Activated CD8-positive, alpha-beta memory T cell treated with anti-CD3 and anti-CD28 coated beads for 1 hour (primary cell): ENCODE measurements at regions not wholly inside any gene's neighbourhood (a gene's known extent, or its start where the extent isn't known, plus 50 kb on each side); places are given as distances from the start of the nearest gene placed in this dataset.

Experiments used
- DNase-seq, 2 donors: peaks; one replicate each; pipeline ENCODE4 v3.0.0-alpha.2; 2020; ENCODE audit warnings: low read depth in 1 of 2; ENCODE audit errors: extremely low read depth in 1 of 2

DNA sequence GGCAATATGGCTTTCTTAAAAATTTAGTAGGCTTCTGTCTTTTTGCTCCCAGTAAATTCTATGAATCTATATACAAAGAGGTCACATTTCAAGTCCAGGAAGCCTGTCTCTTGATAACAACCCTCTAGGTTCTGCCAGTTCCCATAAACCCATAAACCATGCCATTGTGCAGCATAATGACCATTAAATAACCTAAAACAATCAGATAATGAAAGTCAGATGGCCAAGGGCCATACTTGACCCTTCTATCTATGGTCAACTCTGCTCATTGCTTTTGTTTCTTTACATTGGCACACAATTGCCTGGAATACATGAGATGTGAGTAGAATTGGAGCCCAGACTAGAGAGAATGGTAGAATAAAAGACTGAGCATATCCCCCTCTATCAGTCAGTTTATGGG is 305.4 kb upstream of the KIF2A start:
- no peak for DNase-seq

DNA sequence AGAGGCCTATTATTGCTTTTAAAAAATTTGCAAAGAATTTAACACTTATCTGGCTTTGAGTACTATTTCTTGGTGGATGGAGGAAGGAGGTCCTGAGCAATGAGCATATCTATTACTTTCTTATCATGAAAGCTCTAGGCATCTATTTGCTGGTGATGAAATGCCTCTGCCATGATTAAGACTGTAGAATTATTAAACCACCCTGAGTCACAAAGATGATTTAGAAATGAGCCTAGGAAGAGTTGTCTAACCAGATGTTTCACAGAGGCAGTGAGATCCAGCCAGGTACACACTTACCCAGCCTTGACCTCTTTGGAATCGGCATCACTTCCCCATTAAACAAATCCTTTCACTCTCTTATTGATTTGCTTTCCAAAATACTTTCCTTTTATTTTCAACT is 304.4 kb upstream of the KIF2A start:
- no peak for DNase-seq

DNA sequence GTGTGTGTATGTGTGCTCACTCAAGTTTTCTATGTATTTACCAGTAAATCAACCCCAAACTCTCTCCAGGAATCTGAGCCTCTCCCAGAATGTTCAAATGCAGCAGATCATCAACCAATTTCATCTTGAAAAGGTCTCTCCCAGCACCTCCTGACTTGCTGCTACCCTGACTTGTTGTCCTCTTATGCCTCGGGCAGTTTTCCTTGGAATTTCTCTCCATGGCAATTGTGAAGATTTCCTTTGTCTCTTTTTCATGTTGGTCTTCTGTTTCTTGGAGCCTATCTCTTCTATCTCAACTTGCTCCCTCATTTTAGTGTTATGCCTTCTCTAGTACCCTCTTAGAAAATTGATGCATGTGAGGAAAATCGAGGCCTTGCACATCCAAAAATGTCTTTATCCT is 303.6 kb upstream of the KIF2A start:
- no peak for DNase-seq

DNA sequence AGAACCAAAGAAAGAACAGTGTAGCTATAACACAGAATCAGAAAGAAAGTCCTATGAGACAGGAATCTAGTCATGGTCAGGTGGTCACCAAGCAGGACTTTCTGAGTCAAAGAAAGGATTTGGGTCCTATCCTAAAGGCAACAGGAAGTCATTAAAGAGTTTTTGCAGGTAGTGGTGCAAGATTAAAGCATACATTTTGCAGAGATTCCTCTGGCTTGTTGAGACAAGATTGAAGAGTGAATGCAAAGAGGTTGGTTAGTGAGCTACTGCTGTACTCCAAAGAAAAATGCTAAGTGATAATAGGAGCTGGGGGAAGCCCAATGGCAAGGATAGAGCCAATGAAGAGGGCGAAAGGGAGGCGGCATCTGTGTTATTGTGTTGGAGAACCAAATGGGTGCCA is 300.5 kb upstream of the KIF2A start:
- DNase-seq: no peak

DNA sequence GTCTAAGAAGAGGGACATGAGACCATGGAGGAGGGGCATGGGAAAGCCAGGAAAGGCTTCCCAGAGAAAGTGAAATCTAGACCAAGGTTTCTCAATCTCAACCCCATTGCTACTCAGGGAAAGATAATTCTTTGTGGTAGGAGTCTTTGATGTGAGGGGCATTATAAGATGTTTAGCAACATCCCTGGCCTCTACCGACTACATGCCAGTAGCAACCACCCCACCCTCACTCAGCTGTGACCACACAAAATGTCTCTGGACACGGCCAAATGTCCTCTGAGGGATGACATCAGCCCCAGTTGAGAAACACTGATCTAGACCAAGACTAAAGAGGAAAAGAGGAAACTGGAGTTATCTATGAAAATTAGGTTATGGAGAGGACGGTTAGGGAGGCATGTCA is 298.5 kb upstream of the KIF2A start:
- DNase-seq: no peak

DNA sequence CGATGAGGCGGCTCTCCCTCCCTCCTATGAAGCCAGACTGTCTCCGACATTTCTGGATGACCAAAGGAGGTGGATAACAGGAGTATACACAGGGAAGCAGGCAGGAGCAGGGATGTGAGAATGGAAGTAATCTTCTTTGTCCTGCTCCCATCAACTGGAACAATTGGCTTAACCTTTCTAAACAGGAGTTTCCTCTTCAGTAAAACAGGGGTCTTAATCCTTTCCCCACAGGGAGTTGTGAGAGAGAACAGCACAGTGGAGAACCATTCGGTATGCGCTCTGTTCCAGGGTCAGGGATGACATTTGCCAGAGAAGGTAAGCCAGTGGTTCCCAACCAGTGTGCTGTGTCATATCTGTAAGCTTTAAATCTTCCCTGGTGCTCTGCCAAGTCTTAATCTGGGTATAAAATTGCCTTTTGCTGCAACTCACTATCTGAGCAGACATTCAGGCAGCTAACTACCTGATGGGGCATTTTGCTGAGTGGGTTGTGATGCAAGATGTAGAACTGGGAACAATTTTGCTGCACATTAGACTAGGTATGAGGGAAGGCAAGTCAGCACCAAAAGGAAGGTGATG is 294.8 kb upstream of the KIF2A start:
- no peak for DNase-seq

DNA sequence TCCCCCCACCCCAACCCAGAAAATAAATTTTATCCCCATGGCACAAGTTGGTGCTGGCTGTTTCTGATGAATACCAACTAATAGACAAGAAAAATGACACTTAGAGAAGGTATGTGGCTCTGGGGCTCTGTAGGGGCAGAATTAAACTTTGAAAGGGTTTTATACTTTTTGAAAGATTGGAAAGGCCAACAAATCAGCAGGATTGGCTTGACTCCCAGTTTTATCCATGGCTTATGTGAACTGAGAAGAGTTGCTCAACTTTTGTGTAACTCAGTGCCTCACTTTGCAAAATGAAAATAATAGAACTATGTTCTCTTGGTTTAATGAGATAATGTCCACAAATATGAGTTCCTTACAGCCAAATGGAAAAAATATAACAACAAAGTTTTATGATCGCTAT is 288.9 kb upstream of the KIF2A start:
- no peak for DNase-seq

DNA sequence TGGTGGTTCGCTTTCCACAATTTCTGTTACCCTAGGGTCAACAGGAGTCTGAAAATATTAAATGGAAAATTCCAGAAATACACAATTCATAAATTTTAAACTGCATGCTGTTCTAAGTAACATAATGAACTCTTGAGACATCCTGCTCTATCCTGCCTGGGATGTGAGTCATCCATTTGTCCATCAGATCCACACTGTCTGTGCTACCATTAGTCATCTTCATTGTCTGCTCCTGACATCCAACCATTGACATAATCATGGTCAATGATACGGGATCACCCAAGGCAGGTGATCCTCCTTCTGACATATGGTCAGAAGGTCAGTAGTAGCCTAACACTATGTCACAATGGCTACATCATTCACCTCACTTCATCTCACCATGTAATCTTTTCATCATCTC is 276.7 kb upstream of the KIF2A start:
- DNase-seq: no peak

DNA sequence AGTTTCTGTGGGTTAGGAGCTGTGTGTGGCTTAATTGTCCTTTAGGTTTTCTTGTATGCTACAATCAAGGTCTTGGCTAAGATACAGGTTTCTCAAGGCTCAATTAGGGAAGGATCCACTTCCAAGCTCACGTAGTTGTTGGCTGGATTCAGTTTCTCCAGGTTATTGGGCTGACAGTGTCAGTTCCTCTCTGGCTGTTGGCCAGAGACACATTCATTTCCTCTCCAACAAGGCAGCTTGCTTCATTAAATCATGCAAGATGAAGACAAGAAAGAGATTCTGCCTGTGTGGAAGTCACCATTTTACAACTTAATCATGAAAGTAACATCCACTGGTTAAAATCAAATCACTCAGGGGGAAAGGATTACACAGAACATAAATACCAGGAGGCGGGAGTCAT is 275.7 kb upstream of the KIF2A start:
- no peak for DNase-seq

DNA sequence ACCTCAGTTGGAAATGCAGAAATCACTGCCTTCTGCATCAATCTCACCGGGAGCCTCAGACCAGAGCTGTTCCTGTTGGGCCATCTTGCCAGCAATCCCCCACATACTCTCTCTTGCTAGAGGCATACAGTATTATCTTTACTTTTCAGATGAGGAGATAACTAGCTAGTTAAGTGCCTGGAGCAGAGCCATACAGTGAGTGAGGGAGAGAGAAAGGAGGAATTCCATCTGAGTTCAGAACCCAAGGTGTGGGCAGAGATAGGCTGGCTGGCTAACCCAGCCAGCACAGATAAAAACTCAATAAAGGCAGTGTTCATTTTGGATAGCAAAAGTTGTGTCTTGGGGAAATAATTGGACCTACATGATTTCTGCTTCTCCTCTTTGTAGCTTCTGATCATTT is 268.0 kb upstream of the KIF2A start:
- no peak for DNase-seq

DNA sequence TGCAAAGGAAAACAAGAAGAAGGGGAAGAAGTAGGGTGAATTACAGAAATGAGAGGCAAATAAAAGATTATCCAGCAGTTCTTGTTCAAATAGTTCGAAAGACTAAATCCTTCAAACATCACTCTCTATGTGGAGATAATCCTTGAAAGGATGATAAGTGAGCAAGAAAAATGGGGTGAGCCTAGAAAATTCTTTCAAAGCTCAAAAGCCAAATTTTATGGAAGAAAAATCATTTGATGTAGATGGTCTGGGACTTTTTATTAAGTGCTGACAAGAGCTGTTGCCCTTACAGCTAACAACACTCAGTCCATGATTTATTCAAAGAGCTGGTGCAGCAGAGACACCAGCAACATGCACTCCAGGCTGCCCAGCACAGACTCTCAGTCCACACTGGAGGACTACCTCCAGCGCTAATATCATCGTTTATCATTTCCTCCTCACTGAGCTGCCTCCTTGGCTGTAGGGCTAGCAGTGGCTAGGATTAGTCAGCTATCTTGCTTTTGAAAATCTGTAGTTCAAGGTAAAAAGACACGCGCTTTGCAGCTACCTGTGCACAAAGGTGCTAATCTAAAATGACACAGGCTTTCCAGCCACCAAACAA is 264.8 kb upstream of the KIF2A start:
- no peak for DNase-seq

DNA sequence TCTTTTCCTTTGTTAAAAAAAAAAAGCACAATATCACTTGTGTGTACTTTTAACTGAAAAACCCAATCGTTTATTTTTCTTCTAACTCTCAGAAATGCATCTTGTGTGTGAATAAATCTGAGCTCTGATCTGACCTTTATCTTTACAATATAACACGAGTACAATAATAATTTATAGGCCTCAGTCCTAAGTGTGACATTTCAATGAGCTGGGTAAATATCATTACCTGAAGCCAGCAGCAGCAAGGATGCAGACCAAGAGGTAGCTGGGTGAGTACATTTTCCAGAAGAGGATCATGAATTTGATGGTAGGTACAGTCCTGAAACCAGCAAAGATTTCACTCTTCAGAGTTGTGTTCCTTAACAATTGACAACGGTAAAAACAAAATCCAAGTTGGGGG is 264.0 kb upstream of the KIF2A start:
- no peak for DNase-seq

DNA sequence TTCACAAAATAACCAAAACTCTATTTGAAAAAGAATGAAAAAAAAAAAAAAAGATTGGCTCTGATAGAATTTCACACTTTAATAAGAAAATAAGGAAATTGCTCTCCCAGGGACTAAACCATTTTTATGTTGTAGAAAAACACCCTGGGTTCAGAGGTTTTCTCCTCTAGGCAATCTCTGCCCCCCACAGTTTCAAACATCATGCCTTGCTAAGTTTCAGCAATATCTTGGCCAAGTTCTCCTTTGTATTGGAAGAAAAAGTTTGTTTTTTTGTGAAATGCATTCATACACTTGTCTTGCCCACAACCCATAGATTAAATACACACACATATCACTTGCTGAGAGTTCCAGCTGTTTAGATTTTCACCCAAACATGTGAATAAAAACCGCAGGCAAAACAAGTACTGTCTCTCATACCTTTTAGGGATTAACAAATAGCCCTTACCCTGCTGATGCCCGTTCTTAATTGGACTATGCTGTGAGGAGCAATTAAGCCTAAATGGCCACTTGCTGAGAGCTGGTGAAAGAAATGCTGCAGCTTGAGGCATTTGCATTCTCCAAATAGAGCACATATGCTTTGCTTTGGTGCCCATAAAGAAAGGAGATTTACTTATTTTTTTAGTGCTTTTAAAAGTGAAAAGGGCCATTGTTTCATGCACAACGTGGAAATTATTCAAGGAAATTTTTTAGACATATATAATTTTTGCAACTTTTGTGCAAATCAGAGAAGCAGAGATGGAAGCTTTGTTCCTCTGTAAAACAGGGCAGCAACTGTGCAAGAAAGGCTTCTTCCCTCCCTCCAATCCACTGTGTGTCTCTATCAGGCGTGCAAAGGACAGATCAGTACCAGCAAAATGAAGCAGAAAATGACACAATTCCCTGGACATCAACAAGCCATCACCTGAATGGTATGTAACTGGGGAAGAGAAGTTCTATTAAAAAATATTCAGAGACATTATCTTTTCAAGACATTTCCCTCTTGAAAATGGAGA is 262.4 kb upstream of the KIF2A start:
- DNase-seq: no peak

DNA sequence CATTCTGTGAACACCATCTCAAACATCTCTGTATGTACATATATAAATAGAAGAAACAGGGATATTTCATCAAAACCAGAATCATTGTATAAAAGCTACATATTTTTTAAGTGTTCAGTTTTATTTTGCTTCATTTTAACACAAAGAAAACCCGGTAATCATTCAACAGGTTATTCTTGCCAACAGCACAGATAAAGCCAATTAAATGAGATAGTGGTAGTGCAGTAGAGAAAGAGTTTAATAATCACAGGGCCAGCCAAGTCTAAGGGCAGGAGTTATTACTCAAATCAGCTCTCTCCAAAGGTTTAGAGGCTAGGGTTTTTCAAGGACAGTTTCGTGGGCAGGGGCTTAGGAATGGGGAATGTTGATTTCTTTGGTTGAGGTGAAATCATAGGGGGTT is 261.0 kb upstream of the KIF2A start:
- DNase-seq: no peak

DNA sequence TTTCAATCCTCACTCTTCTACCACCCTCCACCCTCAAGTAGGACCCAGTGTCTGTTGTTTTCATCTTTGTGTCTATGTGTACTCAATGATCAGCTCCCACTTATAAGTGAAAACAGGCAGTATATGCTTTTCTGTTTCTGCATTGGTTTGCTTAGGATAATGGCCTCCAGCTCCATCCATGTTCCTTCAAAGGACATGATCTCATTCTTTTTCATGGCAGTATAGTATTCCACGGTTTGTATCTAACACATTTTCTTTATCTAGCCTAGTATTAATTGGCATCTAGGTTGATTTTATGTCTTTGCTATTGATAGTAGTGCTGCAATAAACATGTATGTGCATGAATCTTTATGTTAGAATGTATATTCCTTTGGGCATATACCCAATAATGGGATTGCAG is 259.8 kb upstream of the KIF2A start:
- DNase-seq: no peak

DNA sequence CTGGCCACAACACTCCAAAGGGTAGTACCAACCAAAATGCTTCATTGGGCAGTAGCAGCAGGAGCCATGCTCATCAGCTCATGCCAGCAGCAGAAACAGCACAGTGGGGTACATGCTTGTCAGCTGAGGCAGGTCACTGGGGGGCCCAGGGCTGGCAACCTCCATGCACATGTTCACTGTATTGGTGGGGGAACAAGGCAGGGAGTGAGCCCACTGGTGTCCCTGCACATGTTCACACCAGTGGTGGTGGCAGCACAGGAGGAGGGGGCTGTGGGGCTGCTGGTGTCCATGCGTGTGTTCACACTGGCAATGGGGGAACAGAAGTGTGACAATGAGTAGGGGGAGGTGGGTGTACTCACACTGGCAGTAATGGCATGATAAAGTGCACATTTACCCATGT is 254.3 kb upstream of the KIF2A start:
- no peak for DNase-seq

DNA sequence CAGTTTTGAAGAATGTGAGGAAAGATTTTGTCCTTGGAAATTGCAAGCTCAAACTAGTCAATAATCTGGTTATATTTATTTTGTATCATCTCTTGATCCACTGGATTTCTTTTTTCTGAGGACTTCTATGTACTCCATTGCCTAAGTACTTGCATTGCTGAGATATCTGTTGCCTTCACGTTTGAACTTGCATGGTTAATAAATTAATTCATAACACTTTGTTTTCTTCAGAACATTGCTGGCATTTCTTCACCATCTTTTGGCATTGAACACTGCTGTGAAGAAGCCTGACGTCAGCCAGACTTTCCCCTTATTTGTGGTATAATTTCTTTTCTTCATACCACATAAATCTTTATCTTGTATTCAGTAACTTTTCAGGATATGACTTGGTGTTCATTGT is 246.0 kb upstream of the KIF2A start:
- DNase-seq: no peak

DNA sequence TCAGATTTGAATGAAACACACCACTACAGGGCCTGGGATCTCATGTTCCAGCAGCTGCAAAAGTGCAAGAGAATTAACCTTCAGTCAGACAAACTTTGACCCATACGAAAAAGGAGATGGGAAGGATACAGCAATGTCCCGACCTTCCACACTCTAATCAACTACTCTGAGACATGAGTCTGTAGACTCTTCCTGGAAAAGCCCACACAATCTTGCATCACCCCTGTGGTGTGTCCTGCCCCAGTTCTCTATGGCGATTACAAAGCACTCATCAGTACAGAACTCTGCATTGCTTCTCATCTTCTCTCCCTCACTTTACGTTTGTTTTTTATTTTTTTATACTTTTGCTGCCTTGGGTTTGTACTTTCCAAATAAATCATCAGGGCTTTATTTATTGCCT is 241.0 kb upstream of the KIF2A start:
- no peak for DNase-seq

DNA sequence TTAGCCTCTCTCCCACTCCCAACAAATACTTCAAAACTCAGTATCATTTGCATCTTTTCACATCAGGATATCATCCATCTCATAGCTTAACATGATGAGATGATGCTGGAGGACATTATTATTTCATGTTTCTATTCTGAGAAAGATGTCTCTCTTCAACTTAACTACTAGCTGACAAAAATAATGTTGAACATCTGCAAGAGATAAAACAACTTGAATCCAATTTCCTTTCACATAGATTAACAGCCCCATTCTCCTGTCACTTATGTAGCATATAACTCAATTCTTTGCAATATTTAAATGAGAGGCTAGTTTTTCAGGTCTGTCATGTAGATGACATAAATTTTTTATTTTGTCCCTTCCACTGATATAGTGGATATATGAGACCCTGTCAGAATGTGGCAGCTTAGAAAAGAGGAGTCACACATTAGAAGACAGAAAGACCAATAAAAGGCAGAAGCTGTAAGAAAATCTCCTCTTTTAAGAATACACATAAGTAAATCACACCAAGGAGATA is 239.2 kb upstream of the KIF2A start:
- no peak for DNase-seq

DNA sequence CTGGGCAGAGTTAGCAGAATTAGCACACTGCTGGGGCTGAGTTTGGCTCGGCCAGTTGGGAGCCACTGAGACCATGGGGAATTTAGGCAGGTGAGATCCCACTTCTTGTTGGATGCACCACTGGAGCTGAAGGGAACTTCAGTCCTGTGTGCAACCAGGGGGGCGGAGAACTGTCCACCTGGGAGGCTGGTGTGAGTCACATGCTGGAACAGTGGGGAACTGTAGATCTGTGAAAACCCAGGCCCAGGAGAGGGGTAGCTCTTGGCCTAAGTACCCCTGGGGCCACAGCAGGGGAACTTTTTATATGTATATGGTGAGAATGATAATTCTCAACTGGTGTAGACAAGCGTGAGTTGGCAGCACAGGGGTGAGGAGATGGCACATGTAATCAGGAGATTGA is 237.5 kb upstream of the KIF2A start:
- DNase-seq: no peak

DNA sequence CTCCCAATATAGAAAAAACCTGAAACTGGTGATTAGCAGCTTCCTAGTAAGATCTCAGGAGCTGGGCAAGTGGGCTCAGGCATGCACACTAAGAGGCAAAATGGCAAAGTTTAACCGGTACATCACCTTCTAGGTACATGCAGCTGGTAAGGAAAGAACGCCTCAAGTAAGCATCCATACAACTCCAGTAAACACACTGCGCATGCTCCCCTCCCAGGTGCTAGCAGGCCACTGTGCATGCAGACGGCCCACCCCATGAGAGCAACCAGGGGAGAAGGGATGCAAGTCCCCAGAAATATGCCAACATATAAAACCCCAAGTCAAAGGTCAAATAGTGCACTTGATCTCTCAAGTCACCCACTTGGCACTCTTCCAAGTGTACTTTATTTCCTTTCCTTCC is 228.6 kb upstream of the KIF2A start:
- DNase-seq: no peak
